GM13976 (cell line): ENCODE measurements at regions not wholly inside any gene's neighbourhood (a gene's known extent, or its start where the extent isn't known, plus 50 kb on each side); places are given as distances from the start of the nearest gene placed in this dataset.

ENCODE experiments used
- DNase-seq: peaks from one replicate; pipeline ENCODE4 v3.0.0; 2012; ENCODE audit warnings: low spot score
- CTCF ChIP-seq: IDR thresholded peaks from 2 replicates; pipeline ENCODE4 v1.5.1; 2012; ENCODE audit warnings: borderline replicate concordance, mild to moderate bottlenecking; ENCODE audit not compliant: insufficient read depth; ENCODE audit errors: extremely low read depth, missing control alignments, control extremely low read depth
- in situ Hi-C: fragments of 300-500 bp; cut with MboI; formaldehyde crosslinking; loops from one replicate; pipeline ENCODE4 v1.12.0; 2022; ENCODE audit warnings: low sequenced_read_pairs, mixed read lengths, inconsistent platforms; ENCODE audit not compliant: unreplicated experiment

- TF ChIP-seq CTCF, result no peak
- no peak for DNase-seq
- in situ Hi-C loops, result no loop called here
These were observed 376.1 kb downstream of the UTRN start for GRCh38 chr6:144661116-144661806.

GRCh38 chr6:144662812-144663365 is 377.8 kb downstream of the UTRN start:
- in situ Hi-C loops, result no loop called here
- DNase-seq, result no peak
- TF ChIP-seq CTCF, result no peak

GRCh38 chr6:144664281-144664680 is 379.1 kb downstream of the UTRN start:
- in situ Hi-C loops, result no loop called here
- TF ChIP-seq CTCF, result no peak
- no peak for DNase-seq

DNA sequence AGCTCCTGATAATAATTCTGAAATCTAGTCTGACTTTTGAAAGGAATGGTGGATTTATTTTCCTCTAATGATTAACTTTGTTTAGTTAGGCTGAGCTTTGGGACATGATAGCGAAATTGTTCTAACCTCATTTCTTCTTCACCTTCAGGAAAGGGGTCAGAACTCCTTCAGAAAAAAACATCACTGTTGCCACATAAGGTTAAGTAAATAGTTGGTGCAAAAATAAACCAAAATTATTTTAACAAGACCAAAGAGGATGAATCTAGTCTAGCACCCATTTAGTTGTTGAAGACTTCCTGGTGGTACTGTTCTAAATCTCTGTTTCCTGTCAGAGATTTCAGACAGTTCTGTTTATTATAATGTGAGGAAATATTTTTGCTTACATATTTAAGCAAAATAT is 379.8 kb downstream of the UTRN start:
- DNase-seq, result no peak
- in situ Hi-C loops, result no loop called here
- no peak for TF ChIP-seq CTCF

- in situ Hi-C loops, result no loop called here
- no peak for TF ChIP-seq CTCF
These were observed 380.9 kb downstream of the UTRN start for GRCh38 chr6:144665932-144666450.

DNA sequence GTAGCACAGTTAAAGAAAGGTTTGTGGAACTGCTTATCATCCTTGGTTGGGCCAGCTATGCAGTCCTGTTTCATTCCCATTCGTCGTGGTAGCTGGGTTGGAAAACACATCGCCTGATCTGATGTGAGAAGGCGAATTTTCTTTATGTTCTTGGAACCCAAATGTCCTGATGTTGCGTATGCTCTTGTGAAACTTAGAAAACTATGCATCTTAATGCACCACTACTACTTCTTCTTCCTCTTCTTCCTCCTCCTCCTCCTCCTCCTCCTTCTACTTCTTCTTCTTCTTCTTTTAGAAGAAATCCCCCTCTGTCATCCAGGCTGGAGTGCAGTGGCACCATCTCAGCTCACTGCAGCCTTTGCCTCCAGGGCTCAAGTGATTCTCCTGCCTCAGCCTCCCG is 381.6 kb downstream of the UTRN start:
- no peak for DNase-seq
- in situ Hi-C loops, result no loop called here
- TF ChIP-seq CTCF, result no peak

More at GRCh38 chr6:144665932-144666450, 380.9 kb downstream of the UTRN start:
- DNase-seq, result no peak
